ENCODE measurements at regions not wholly inside any gene's neighbourhood (a gene's known extent, or its start where the extent isn't known, plus 50 kb on each side); places are given as distances from the start of the nearest gene placed in this dataset.

- Histone ChIP-seq H3K9me2 (ENCODE audit: insufficient read depth, low read length) (no peaks in the 10 kb centered on the region), H3F3A (ENCODE audit: insufficient read depth, low read length, poor library complexity, severe bottlenecking) (no peaks in the 10 kb centered on the region), H3K36me3 (ENCODE audit: insufficient read depth, low read length) (no peaks in the 10 kb centered on the region), H4K20me1 (ENCODE audit: insufficient read depth) (no peaks in the 10 kb centered on the region), H3K4me3 (ENCODE audit: low read length) (no peak overlapping the region), H3K9ac (ENCODE audit: low read length) (no peak overlapping the region), H3K79me2 (replicated peaks; ENCODE audit: insufficient read depth, low read length) (no peaks in the 10 kb centered on the region), H2AFZ (ENCODE audit: low read depth, low read length) (no peak overlapping the region), H3K27ac (ENCODE audit: low read length) (no peak overlapping the region), H3K4me2 (ENCODE audit: low read length) (no peak overlapping the region), H3K9me3 (ENCODE audit: low read length) (no peaks in the 10 kb centered on the region), H3K27me3 (ENCODE audit: insufficient read depth, low read depth, low read length) (no peaks in the 10 kb centered on the region)
- no peak for TF ChIP-seq POLR2AphosphoS5 (IDR thresholded peaks at IDR 0.05)
- TF ChIP-seq EZH2 (IDR thresholded peaks at IDR 0.05; ENCODE audit: borderline replicate concordance, insufficient read depth, low read length, poor library complexity, severe bottlenecking), result no peak
- no peak for TF ChIP-seq RAD21 (conservative IDR thresholded peaks at IDR 0.05)
- TF ChIP-seq CTCF (IDR thresholded peaks at IDR 0.05; ENCODE audit: poor library complexity, severe bottlenecking), result no peak
- TF ChIP-seq REST (IDR thresholded peaks at IDR 0.05; ENCODE audit: borderline replicate concordance), result no peak
Measured at GRCh38 chr3:194775731-194776130, 90.0 kb downstream of the FAM43A start.

- no peak overlapping the region for H2AFZ ChIP-seq (ENCODE audit: low read depth, low read length)
- H4K20me1 ChIP-seq (ENCODE audit: insufficient read depth), result no peaks in the 10 kb centered on the region
- no peak overlapping the region for H3K9ac ChIP-seq (ENCODE audit: low read length)
- H3K9me2 ChIP-seq (ENCODE audit: insufficient read depth, low read length), result no peaks in the 10 kb centered on the region
- no peaks in the 10 kb centered on the region for H3K9me3 ChIP-seq (ENCODE audit: low read length)
- no peaks in the 10 kb centered on the region for H3K27me3 ChIP-seq (ENCODE audit: insufficient read depth, low read depth, low read length)
- H3K4me3 ChIP-seq (ENCODE audit: low read length), result no peak overlapping the region
- H3K4me2 ChIP-seq (ENCODE audit: low read length), result no peak overlapping the region
- no peak for TF ChIP-seq TAF1 (IDR thresholded peaks at IDR 0.05; ENCODE audit: low read depth)
- TF ChIP-seq CTCF (IDR thresholded peaks at IDR 0.05; ENCODE audit: poor library complexity, severe bottlenecking), result no peak
- no peak for TF ChIP-seq RAD21 (conservative IDR thresholded peaks at IDR 0.05)
- TF ChIP-seq SMC3 (conservative IDR thresholded peaks at IDR 0.05; ENCODE audit: poor library complexity), result no peak
- no peak for TF ChIP-seq EZH2 (IDR thresholded peaks at IDR 0.05; ENCODE audit: borderline replicate concordance, insufficient read depth, low read length, poor library complexity, severe bottlenecking)
- no peak for TF ChIP-seq POLR2AphosphoS5 (IDR thresholded peaks at IDR 0.05)
- no peak for TF ChIP-seq EP300 (conservative IDR thresholded peaks at IDR 0.05; ENCODE audit: poor library complexity, severe bottlenecking)
- no peak for TF ChIP-seq REST (IDR thresholded peaks at IDR 0.05; ENCODE audit: borderline replicate concordance)
- TF ChIP-seq MXI1 (conservative IDR thresholded peaks at IDR 0.05; ENCODE audit: poor library complexity, severe bottlenecking), result no peak
- H3K79me2 ChIP-seq (replicated peaks; ENCODE audit: insufficient read depth, low read length), result no peaks in the 10 kb centered on the region
- H3F3A ChIP-seq (ENCODE audit: insufficient read depth, low read length, poor library complexity, severe bottlenecking), result no peaks in the 10 kb centered on the region
- H3K36me3 ChIP-seq (ENCODE audit: insufficient read depth, low read length), result no peaks in the 10 kb centered on the region
- H3K27ac ChIP-seq (ENCODE audit: low read length), result no peak overlapping the region
Measured at GRCh38 chr3:194777729-194778128, 92.0 kb downstream of the FAM43A start.
